ENCODE measurements at regions not wholly inside any gene's neighbourhood (a gene's known extent, or its start where the extent isn't known, plus 50 kb on each side); places are given as distances from the start of the nearest gene placed in this dataset.

GRCh38 chr16:86308514-86308913, 201.8 kb upstream of the FOXF1 start:
- TF ChIP-seq CTCF (IDR thresholded peaks at IDR 0.05): no peak
- TF ChIP-seq POLR2A (IDR thresholded peaks at IDR 0.05): no peak
